ENCODE measurements at regions not wholly inside any gene's neighbourhood (a gene's known extent, or its start where the extent isn't known, plus 50 kb on each side); places are given as distances from the start of the nearest gene placed in this dataset.
A peak's percentile ranks its signal among the peaks of the same experiment; 100 is the strongest.

- no TSS peak for BruUV-seq (replicated peaks)
- Histone ChIP-seq H4K20me1 (replicated peaks; ENCODE audit: control insufficient read depth, insufficient read depth, low read length) (no peaks in the 10 kb centered on the region), H3K9me1 (ENCODE audit: control insufficient read depth, insufficient read depth, low read length) (no peaks in the 10 kb centered on the region), H3K36me3 (ENCODE audit: control insufficient read depth, insufficient read depth, low read length) (no peaks in the 10 kb centered on the region), H2AFZ (ENCODE audit: low read depth, low read length) (no peak overlapping the region), H3K9me3 (replicated peaks; ENCODE audit: control insufficient read depth, insufficient read depth, low read depth, low read length) (no peaks in the 10 kb centered on the region), H3K27me3 (ENCODE audit: control insufficient read depth in 2 of 2, insufficient read depth in 2 of 2, low read length in 2 of 2) (no peaks in the 10 kb centered on the region), H3K9ac (ENCODE audit: insufficient read depth in 1 of 2, low read depth in 2 of 2, low read length in 2 of 2) (no peak overlapping the region), H3K4me2 (ENCODE audit: insufficient read depth, low read length) (no peak overlapping the region), H3K4me1 (replicated peaks in 1 of 2; ENCODE audit: control insufficient read depth in 2 of 2, insufficient read depth in 2 of 2, low read length in 2 of 2) (no peaks in the 10 kb centered on the region), H3K4me3 (no peak overlapping the region), H3K27ac (ENCODE audit: extremely low read depth, low read depth, low read length) (no peak overlapping the region), H3K79me2 (ENCODE audit: control insufficient read depth, insufficient read depth, low read length) (no peaks in the 10 kb centered on the region)
- FAIRE-seq (no peak), ATAC-seq (no peak), DNase-seq (ENCODE audit: extremely low read depth in 1 of 4, low spot score in 3 of 4) (peak in 1 of 4 experiments; percentile 7)
- ChIA-PET POLR2A (interaction anchor here (0.7 kb wide), 1 partner anchor 9 kb away, joined by 4 read pairs; no protein-coding TSS in a partner anchor), CTCF (ENCODE audit: low intra/inter-chr PET ratio) (no interaction called here)
- intact Hi-C loops (cut with micrococcal nuclease) (no loop called here), in situ Hi-C loops (cut with MboI) (no loop called here)
- 0% methylated on average over 5 of the region's 5 CpGs for WGBS (ENCODE audit: insufficient coverage, low coverage, missing lambda C conversion rate)
- TF ChIP-seq RBFOX2 (IDR thresholded peaks at IDR 0.05; ENCODE audit: low read depth, low read length), result no peak
- TF ChIP-seq MIER1 (IDR thresholded peaks at IDR 0.05; ENCODE audit: low read depth), result peak; percentile 52; the same call in 1 of the 2 replicates
- no peak for TF ChIP-seq ZNF175 (CRISPR knock-in tag; IDR thresholded peaks at IDR 0.05; ENCODE audit: low read depth)
- TF ChIP-seq TFE3 (CRISPR knock-in tag; IDR thresholded peaks at IDR 0.05), result no peak
- no peak for TF ChIP-seq E2F1 (CRISPR knock-in tag; IDR thresholded peaks at IDR 0.05)
- TF ChIP-seq AFF4 (CRISPR knock-in tag; IDR thresholded peaks at IDR 0.05), result no peak
- no peak for TF ChIP-seq ZNF212 (CRISPR knock-in tag; IDR thresholded peaks at IDR 0.05)
- TF ChIP-seq NFE2L1 (tag; IDR thresholded peaks at IDR 0.05; ENCODE audit: borderline replicate concordance, low read depth), result no peak
- no peak for TF ChIP-seq ZNF507 (tag; conservative IDR thresholded peaks at IDR 0.05)
Observed at GRCh38 chr15:61584410-61584809, 355.3 kb upstream of the RORA start.

Measured in K562 (cell line).